Peyer's patch (tissue), 4 donors: ENCODE measurements at regions not wholly inside any gene's neighbourhood (a gene's known extent, or its start where the extent isn't known, plus 50 kb on each side); places are given as distances from the start of the nearest gene placed in this dataset.

Experiments used
- POLR2A ChIP-seq, 2 donors: fragments of 450-650 bp; IDR thresholded peaks; one replicate each; pipeline ENCODE4 v1.5.1; 2017; ENCODE audit warnings: antibody characterized with exemption in 2 of 2, mild to moderate bottlenecking in 2 of 2, moderate library complexity in 2 of 2
- TF ChIP-seq, protein P1 (sequence below), 6 experiments: fragments of 450-650 bp in 4 of 6; fragments of 200-600 bp in 2 of 6; sonication (generic) in 1 of 6; IDR thresholded peaks; one replicate each; pipeline ENCODE4 v1.5.1; 2017 to 2019; ENCODE audit warnings: antibody characterized with exemption in 6 of 6, mild to moderate bottlenecking in 3 of 6, moderate library complexity in 1 of 6

DNA sequence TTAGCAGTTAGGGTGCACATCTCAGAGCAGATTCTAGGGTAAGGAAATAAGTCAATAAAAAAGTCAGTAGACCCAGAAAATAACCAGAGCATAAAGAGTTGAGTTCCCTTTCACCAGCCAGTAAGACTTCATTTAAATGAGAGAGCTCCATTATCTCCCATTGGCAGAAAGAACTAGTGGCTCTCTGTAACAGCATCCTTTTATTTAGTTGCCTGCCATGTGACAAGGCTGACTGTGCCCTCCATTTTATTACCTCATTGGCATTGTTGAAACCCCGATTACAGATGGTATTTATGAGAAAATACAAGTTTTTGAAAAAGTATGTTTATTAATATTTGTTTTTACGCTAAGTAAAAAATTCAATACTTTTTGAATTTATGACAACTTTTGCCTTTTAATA, 859.5 kb upstream of the NDST4 start:
- TF ChIP-seq, protein P1, sequence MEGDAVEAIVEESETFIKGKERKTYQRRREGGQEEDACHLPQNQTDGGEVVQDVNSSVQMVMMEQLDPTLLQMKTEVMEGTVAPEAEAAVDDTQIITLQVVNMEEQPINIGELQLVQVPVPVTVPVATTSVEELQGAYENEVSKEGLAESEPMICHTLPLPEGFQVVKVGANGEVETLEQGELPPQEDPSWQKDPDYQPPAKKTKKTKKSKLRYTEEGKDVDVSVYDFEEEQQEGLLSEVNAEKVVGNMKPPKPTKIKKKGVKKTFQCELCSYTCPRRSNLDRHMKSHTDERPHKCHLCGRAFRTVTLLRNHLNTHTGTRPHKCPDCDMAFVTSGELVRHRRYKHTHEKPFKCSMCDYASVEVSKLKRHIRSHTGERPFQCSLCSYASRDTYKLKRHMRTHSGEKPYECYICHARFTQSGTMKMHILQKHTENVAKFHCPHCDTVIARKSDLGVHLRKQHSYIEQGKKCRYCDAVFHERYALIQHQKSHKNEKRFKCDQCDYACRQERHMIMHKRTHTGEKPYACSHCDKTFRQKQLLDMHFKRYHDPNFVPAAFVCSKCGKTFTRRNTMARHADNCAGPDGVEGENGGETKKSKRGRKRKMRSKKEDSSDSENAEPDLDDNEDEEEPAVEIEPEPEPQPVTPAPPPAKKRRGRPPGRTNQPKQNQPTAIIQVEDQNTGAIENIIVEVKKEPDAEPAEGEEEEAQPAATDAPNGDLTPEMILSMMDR (IDR thresholded peaks at IDR 0.05): no peak
- TF ChIP-seq POLR2A (IDR thresholded peaks at IDR 0.05): no peak
